Heart right ventricle (tissue), 16 donors: ENCODE measurements at regions not wholly inside any gene's neighbourhood (a gene's known extent, or its start where the extent isn't known, plus 50 kb on each side); places are given as distances from the start of the nearest gene placed in this dataset.

Experiments used
- ATAC-seq, 8 donors: fragments of 200-7000 bp; cut with Tn5 transposase; one replicate each; pipeline ENCODE4 v1.9.1; 2020; ENCODE audit warnings: mild to moderate bottlenecking in 8 of 8, moderate library complexity in 8 of 8, moderate number of reproducible peaks in 1 of 8
- DNase-seq, 2 donors: peaks; one replicate each; pipeline ENCODE4 v3.0.0-alpha.2; 2020
- H3K27ac ChIP-seq, 10 donors: fragments of 200-600 bp; sonication (generic) in 2 of 10; one replicate each; pipeline versions ENCODE4 v1.5.0 to v1.8.0; 2020 to 2022; ENCODE audit warnings: mild to moderate bottlenecking in 3 of 10
- H3K27me3 ChIP-seq, 7 donors: fragments of 200-600 bp; one replicate each; pipeline ENCODE4 v1.8.0; 2021 to 2022; ENCODE audit warnings: mild to moderate bottlenecking in 2 of 7
- H3K36me3 ChIP-seq, 9 donors: fragments of 200-600 bp; sonication (generic) in 1 of 9; one replicate each; pipeline versions ENCODE4 v1.5.0 to v1.8.0; 2020 to 2022; ENCODE audit warnings: mild to moderate bottlenecking in 2 of 9
- H3K4me1 ChIP-seq, 9 donors: fragments of 200-600 bp; sonication (generic) in 1 of 9; one replicate each; pipeline versions ENCODE4 v1.5.0 to v1.8.0; 2020 to 2022; ENCODE audit warnings: mild to moderate bottlenecking in 4 of 9
- H3K4me3 ChIP-seq, 10 donors: fragments of 200-600 bp; sonication (generic) in 2 of 10; one replicate each; pipeline versions ENCODE4 v1.5.0 to v1.8.0; 2020 to 2022; ENCODE audit warnings: mild to moderate bottlenecking in 7 of 10, moderate library complexity in 2 of 10
- H3K9me3 ChIP-seq, 11 donors: fragments of 200-600 bp in 10 of 11; sonication (generic) in 2 of 11; one replicate each; pipeline versions ENCODE4 v1.5.0 to v1.8.0; 2013 to 2022; ENCODE audit warnings: mild to moderate bottlenecking in 2 of 11, control low read depth in 1 of 11, moderate library complexity in 1 of 11
- WGBS, 2 donors: extraction: QIAGEN DNeasy Blood & Tissue Kit; methylation state at CpG; one replicate each; pipeline ENCODE4 v1.1.7; 2013; ENCODE audit warnings: inconsistent platforms in 1 of 2; 5-methylcytosine and 5-hydroxymethylcytosine counted together
- intact Hi-C, 10 donors: fragments of 100-400 bp; cut with DNase I; formaldehyde crosslinking; loops; one replicate each; pipeline versions ENCODE4 v1.11.1 to v1.14.2; 2022
- TF ChIP-seq, protein P1 (sequence below), 9 donors: fragments of 200-600 bp; sonication (generic) in 2 of 9; IDR thresholded peaks; one replicate each; pipeline versions ENCODE4 v1.5.0 to v1.8.0; 2021 to 2022; ENCODE audit warnings: antibody characterized with exemption in 9 of 9, mild to moderate bottlenecking in 5 of 9, moderate library complexity in 1 of 9
- donor health status: Arrhythmogenic right ventricular cardiomyopathy.
- donor health status: ischemic (EF 13 %, LVEDD 7.1; RV severe dilation, severe dysfunction).
- donor health status: healthy with polysubstance abuse.
- donor health status: DM: no; HTN: yes; CAD: no.
- donor health status: DM: no; HTN: no; CAD: no.
- donor health status: ischemic (EF 25% LVEDD 6.9; RV normal size, moderate dysfunction).
- donor health status: ischemic (EF 25% LVEDD 5.7; RV mildly dilated, moderate dysfunction).
- donor health status: healthy.
- donor health status: DM: yes; HTN: yes; CAD: no.
- donor health status: Ischemic cardiomyopathy.
- donor health status: ischemic (EF 35%, LVEDD 5.7; RV mildly dilated, moderate dysfunction).
- donor health status: nonischemic (EF 11% LVEDD 7.7; RV severe dilation, severe dysfunction).
- donor health status: DM: yes; HTN: yes; CAD: no.
- donor health status: PGD.
- donor health status: ischemic (EF 29% LVEDD 5.4; RV normal size, mild dysfunction).
- donor health status: nonischemic (EF 23%, LVEDD 6.1; RV moderate dilation, normal function).

DNA sequence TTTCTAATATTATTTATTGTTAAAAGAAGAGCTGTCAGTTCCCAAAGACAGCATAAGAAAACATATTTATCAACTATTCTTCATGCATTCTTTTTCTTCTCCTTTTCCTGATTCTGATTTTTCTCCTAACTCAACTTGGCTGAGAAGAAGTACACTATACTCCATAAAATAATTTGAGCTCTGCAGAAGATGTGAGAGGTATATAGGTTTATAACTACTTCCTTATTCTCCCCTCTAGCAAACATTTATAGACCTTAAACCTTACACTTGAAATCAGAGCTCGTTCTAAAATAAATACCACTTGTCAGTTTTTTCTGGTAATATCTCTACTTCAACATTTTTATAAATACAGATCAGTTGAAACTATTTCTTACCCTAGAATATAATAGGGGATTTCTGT is 724.8 kb upstream of the GRAMD2B start:
- Histone ChIP-seq H3K27ac (no peak overlapping the region), H3K4me3 (no peak overlapping the region), H3K27me3 (no peaks in the 10 kb centered on the region), H3K9me3 (peaks cover 0 to 6% (median 0%) of the 10 kb centered on the region in 11 donors), H3K36me3 (no peaks in the 10 kb centered on the region), H3K4me1 (peaks cover 0 to 14% (median 0%) of the 10 kb centered on the region in 9 donors)
- intact Hi-C loops = no loop called here
- WGBS, 2 donors = 83 to 88% methylated on average over 1 of the region's 1 CpG
- TF ChIP-seq, protein P1, sequence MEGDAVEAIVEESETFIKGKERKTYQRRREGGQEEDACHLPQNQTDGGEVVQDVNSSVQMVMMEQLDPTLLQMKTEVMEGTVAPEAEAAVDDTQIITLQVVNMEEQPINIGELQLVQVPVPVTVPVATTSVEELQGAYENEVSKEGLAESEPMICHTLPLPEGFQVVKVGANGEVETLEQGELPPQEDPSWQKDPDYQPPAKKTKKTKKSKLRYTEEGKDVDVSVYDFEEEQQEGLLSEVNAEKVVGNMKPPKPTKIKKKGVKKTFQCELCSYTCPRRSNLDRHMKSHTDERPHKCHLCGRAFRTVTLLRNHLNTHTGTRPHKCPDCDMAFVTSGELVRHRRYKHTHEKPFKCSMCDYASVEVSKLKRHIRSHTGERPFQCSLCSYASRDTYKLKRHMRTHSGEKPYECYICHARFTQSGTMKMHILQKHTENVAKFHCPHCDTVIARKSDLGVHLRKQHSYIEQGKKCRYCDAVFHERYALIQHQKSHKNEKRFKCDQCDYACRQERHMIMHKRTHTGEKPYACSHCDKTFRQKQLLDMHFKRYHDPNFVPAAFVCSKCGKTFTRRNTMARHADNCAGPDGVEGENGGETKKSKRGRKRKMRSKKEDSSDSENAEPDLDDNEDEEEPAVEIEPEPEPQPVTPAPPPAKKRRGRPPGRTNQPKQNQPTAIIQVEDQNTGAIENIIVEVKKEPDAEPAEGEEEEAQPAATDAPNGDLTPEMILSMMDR (IDR thresholded peaks at IDR 0.05) = no peak
- DNase-seq (no peak), ATAC-seq (no peak)

DNA sequence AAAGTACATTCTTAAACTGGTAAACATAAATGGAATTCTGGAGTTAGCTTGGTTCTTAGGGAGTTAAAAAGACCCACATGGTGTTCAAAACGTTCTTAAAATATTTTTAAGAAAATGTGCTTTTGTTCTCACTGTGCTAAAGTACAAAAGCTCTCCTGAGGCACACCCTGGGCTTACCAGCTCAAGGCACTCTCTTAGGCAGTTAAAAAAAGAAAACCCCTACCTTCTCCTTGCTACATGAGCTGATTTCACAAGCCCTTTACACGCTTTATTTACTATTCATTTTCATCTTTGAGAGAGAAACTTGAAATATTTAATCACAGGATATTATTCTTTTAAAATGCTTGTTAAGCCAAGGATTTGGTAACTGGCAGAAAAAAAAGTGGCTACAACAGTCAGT is 723.3 kb upstream of the GRAMD2B start:
- ATAC-seq = no peak
- no peak overlapping the region for H3K27ac ChIP-seq

DNA sequence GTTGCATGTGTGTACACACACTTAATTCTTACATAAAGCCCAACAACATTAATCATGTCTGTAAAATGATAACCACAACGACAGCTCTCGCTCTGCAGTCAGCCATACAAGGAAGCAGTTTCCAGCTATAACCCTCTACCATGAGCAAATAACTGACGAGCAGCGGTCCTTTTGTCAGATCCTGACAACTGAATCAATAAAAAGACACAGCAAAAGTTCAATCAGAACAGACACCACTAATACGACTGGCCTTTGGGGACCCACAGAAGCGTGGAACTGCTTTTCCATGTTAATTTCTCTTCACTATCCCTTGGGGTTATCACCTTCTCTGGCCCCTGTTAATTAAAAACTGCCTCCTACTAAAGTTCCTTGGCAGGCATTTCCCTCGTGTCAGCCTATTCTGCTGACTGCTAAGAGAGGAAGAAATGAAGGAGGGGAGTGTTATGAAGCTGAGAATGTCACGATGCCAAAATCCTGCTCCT is 722.8 kb upstream of the GRAMD2B start:
- Histone ChIP-seq H3K4me1 (peaks cover 0 to 14% (median 0%) of the 10 kb centered on the region in 9 donors), H3K9me3 (peaks cover 0 to 21% (median 14%) of the 10 kb centered on the region in 11 donors), H3K4me3 (peak overlapping the region in 4 of 10 donors; percentile 4 to 25 (median 16)), H3K36me3 (no peaks in the 10 kb centered on the region), H3K27me3 (no peaks in the 10 kb centered on the region), H3K27ac (no peak overlapping the region)
- ATAC-seq (peak in 1 of 8 donors; percentile 58), DNase-seq (no peak)
- intact Hi-C loops = no loop called here
- WGBS, 2 donors = 21 to 27% methylated on average over 8 of the region's 8 CpGs
- TF ChIP-seq, protein P1 (IDR thresholded peaks at IDR 0.05) = no peak

More for the DNA sequence above, 723.3 kb upstream of the GRAMD2B start:
- Histone ChIP-seq H3K27me3 (no peaks in the 10 kb centered on the region), H3K4me3 (peak overlapping the region in 3 of 10 donors; percentile 4 to 25 (median 17)), H3K36me3 (no peaks in the 10 kb centered on the region), H3K4me1 (peaks cover 0 to 14% (median 0%) of the 10 kb centered on the region in 9 donors), H3K9me3 (peaks cover 0 to 15% (median 12%) of the 10 kb centered on the region in 11 donors)
- intact Hi-C loops = no loop called here
- TF ChIP-seq, protein P1 (IDR thresholded peaks at IDR 0.05) = no peak
- 41 to 47% methylated on average over 2 of the region's 2 CpGs for WGBS, 2 donors
- no peak for DNase-seq

DNA sequence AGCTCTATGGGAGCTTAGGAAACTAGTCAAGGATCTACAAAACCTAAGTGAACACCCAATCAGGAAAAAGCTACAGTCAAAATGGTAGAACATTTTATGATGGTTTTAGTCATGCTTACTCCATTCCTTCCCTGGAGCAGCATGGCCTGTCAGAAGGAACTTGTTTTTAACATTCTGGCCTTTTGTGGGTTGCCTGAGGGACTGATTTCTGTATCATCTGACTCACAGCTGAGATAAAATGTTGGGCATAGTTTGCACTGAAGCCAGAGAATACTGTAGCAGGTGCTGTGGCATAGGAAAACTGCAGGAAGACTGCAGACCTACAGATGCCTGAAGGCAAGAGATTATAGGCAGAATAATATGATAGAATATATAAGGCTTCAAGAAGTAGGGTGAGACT is 719.6 kb upstream of the GRAMD2B start:
- TF ChIP-seq, protein P1 (IDR thresholded peaks at IDR 0.05) = no peak
- Histone ChIP-seq H3K36me3 (no peaks in the 10 kb centered on the region), H3K4me3 (no peak overlapping the region), H3K4me1 (peaks cover 0 to 14% (median 0%) of the 10 kb centered on the region in 9 donors), H3K9me3 (peaks cover 0 to 29% (median 14%) of the 10 kb centered on the region in 11 donors), H3K27ac (no peak overlapping the region), H3K27me3 (no peaks in the 10 kb centered on the region)
- ATAC-seq (no peak), DNase-seq (no peak)
- intact Hi-C loops = no loop called here
